ENCODE measurements at regions not wholly inside any gene's neighbourhood (a gene's known extent, or its start where the extent isn't known, plus 50 kb on each side); places are given as distances from the start of the nearest gene placed in this dataset.
A peak's percentile ranks its signal among the peaks of the same experiment; 100 is the strongest.

DNA sequence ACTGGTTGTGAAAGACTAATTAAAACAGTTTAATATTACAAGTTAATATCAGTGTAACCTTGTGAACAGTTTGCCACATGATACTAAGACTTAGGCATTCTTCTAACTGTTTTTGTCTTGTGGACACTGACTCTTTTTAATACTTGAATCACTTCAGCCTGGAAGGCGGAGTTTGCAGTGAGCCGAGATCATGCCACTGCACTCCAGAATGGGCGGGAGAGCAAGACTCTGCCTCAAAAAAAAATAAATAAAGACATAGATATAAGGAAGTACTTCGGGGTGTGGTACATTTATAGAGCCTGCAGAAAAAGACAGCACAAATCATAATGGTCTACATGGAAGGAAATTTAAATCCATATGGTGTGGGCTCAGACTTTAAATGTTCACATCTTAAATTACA is 300.4 kb upstream of the NETO1 start:
- no peak overlapping the region for H2BK15ac ChIP-seq (ENCODE audit: low read depth, low read length)
- H3K27ac Mint-ChIP-seq, result 0 out of 7 replicates have a peak overlapping the region, but pooled peaks of 1 of the 3 experiments have one; percentile 27
- H3K56ac ChIP-seq (ENCODE audit: insufficient read length, low read depth, low read length), result no peak overlapping the region
- H3K4me2 ChIP-seq (ENCODE audit: insufficient read depth, insufficient read length, low read length), result no peak overlapping the region
- H3K27ac ChIP-seq (ENCODE audit: insufficient read length, low read depth, low read length), result no peak overlapping the region
- no peaks in the 10 kb centered on the region for H3K4me1 Mint-ChIP-seq
- no peak overlapping the region for H3K9ac ChIP-seq (ENCODE audit: extremely low read depth, insufficient read length, low read length)
- H4K20me1 ChIP-seq (ENCODE audit: control insufficient read depth, insufficient read depth, insufficient read length), result no peaks in the 10 kb centered on the region
- no peaks in the 10 kb centered on the region for H3K36me3 Mint-ChIP-seq (ENCODE audit: insufficient read depth in 1 of 3, low read depth in 3 of 3)
- no peak overlapping the region for H2BK120ac ChIP-seq (ENCODE audit: low read depth, low read length, poor library complexity, severe bottlenecking)
- no peak overlapping the region for H3K14ac ChIP-seq (ENCODE audit: insufficient read depth, low read length)
- no peaks in the 10 kb centered on the region for H3K27me3 Mint-ChIP-seq (ENCODE audit: low read depth)
- no peak overlapping the region for H2BK20ac ChIP-seq (ENCODE audit: low read depth, low read length, poor library complexity, severe bottlenecking)
- no peaks in the 10 kb centered on the region for H3K23me2 ChIP-seq (ENCODE audit: insufficient read length, low read depth, low read length, poor library complexity, severe bottlenecking)
- H2AFZ ChIP-seq (ENCODE audit: low read length), result no peak overlapping the region
- H4K8ac ChIP-seq (replicated peaks; ENCODE audit: insufficient read length, low read depth, low read length), result no peak overlapping the region
- TF ChIP-seq, protein P1, sequence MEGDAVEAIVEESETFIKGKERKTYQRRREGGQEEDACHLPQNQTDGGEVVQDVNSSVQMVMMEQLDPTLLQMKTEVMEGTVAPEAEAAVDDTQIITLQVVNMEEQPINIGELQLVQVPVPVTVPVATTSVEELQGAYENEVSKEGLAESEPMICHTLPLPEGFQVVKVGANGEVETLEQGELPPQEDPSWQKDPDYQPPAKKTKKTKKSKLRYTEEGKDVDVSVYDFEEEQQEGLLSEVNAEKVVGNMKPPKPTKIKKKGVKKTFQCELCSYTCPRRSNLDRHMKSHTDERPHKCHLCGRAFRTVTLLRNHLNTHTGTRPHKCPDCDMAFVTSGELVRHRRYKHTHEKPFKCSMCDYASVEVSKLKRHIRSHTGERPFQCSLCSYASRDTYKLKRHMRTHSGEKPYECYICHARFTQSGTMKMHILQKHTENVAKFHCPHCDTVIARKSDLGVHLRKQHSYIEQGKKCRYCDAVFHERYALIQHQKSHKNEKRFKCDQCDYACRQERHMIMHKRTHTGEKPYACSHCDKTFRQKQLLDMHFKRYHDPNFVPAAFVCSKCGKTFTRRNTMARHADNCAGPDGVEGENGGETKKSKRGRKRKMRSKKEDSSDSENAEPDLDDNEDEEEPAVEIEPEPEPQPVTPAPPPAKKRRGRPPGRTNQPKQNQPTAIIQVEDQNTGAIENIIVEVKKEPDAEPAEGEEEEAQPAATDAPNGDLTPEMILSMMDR (conservative IDR thresholded peaks at IDR 0.05), result no peak
- no peaks in the 10 kb centered on the region for H3K27me3 ChIP-seq (ENCODE audit: insufficient read depth, low read length)
- H3K4ac ChIP-seq (ENCODE audit: low read depth, low read length), result no peak overlapping the region
- H3K9me3 ChIP-seq (ENCODE audit: control insufficient read depth, low read depth, low read length), result no peaks in the 10 kb centered on the region
- H3K79me1 ChIP-seq (ENCODE audit: insufficient read depth, low read depth, low read length, poor library complexity, severe bottlenecking), result no peaks in the 10 kb centered on the region
- no peak overlapping the region for H2BK5ac ChIP-seq (ENCODE audit: insufficient read length, low read length)
- H3K79me2 ChIP-seq (ENCODE audit: insufficient read depth, low read length), result no peaks in the 10 kb centered on the region
- no peak overlapping the region for H2AK5ac ChIP-seq (ENCODE audit: insufficient read length, low read length)
- no peak for DNase-seq
- no peak overlapping the region for H4K5ac ChIP-seq (ENCODE audit: insufficient read length, low read depth, low read length)
- no CpG with 5 or more reads among the region's 4 CpGs for WGBS (ENCODE audit: extremely low coverage, insufficient read length, low lambda C conversion rate)
- H3T11ph ChIP-seq (ENCODE audit: low read length), result no peak overlapping the region
- H4K91ac ChIP-seq (ENCODE audit: insufficient read length, low read depth, low read length), result no peak overlapping the region
- H3K4me3 Mint-ChIP-seq, result no peak overlapping the region
- H3K18ac ChIP-seq (ENCODE audit: insufficient read length, low read depth, low read length), result no peak overlapping the region
- no peaks in the 10 kb centered on the region for H3K9me3 Mint-ChIP-seq
- H3K4me1 ChIP-seq (ENCODE audit: insufficient read depth, low read length), result no peaks in the 10 kb centered on the region
- H2BK12ac ChIP-seq (ENCODE audit: insufficient read length, low read depth, low read length), result no peak overlapping the region
- no peak overlapping the region for H3K23ac ChIP-seq (ENCODE audit: insufficient read length, low read depth, low read length)

Measured in H9 (cell line).